Breast epithelium (tissue), 3 donors: ENCODE measurements at regions not wholly inside any gene's neighbourhood (a gene's known extent, or its start where the extent isn't known, plus 50 kb on each side); places are given as distances from the start of the nearest gene placed in this dataset.

Source experiments
- CTCF ChIP-seq, 3 donors: fragments of 450-650 bp; IDR thresholded peaks; one replicate each; pipeline ENCODE4 v1.5.1; 2016 to 2017; ENCODE audit warnings: antibody characterized with exemption in 3 of 3, mild to moderate bottlenecking in 3 of 3, moderate library complexity in 3 of 3
- POLR2AphosphoS5 ChIP-seq, 3 donors: sonication (generic); formaldehyde crosslinking; IDR thresholded peaks; one replicate each; pipeline ENCODE4 v1.6.1; 2017; ENCODE audit warnings: antibody characterized with exemption in 3 of 3

GRCh38 chr4:178140326-178140915 is 698.2 kb upstream of the AGA start:
- TF ChIP-seq POLR2AphosphoS5 (IDR thresholded peaks at IDR 0.05) (no peak), CTCF (IDR thresholded peaks at IDR 0.05) (no peak)
